D721Med (cell line): ENCODE measurements at regions not wholly inside any gene's neighbourhood (a gene's known extent, or its start where the extent isn't known, plus 50 kb on each side); places are given as distances from the start of the nearest gene placed in this dataset.
"Not testable (repeated sequence)": the region's sequence is repeated elsewhere in the genome, so short reads cannot be mapped to it uniquely, and the experiment has no call there.

Experiments used
- DNase-seq: peaks from one replicate; pipeline ENCODE4 v3.0.0; 2011; ENCODE audit warnings: low spot score; ENCODE audit not compliant: insufficient read length
- FAIRE-seq: peaks from 2 replicates; lab custom pipeline; 2011; peaks lifted over from hg19 to GRCh38; lab: Jason Lieb, UNC
- TF ChIP-seq, protein P1 (sequence below): IDR thresholded peaks from 2 replicates; pipeline ENCODE4 v1.5.1; 2012; ENCODE audit warnings: mild to moderate bottlenecking, control low read depth; ENCODE audit not compliant: insufficient read depth; ENCODE audit errors: missing control alignments

GRCh38 chr1:241447031-241447644, 72.4 kb downstream of the FH start:
- DNase-seq (no peak), FAIRE-seq (no peak)
- TF ChIP-seq, protein P1, sequence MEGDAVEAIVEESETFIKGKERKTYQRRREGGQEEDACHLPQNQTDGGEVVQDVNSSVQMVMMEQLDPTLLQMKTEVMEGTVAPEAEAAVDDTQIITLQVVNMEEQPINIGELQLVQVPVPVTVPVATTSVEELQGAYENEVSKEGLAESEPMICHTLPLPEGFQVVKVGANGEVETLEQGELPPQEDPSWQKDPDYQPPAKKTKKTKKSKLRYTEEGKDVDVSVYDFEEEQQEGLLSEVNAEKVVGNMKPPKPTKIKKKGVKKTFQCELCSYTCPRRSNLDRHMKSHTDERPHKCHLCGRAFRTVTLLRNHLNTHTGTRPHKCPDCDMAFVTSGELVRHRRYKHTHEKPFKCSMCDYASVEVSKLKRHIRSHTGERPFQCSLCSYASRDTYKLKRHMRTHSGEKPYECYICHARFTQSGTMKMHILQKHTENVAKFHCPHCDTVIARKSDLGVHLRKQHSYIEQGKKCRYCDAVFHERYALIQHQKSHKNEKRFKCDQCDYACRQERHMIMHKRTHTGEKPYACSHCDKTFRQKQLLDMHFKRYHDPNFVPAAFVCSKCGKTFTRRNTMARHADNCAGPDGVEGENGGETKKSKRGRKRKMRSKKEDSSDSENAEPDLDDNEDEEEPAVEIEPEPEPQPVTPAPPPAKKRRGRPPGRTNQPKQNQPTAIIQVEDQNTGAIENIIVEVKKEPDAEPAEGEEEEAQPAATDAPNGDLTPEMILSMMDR, result no peak

DNA sequence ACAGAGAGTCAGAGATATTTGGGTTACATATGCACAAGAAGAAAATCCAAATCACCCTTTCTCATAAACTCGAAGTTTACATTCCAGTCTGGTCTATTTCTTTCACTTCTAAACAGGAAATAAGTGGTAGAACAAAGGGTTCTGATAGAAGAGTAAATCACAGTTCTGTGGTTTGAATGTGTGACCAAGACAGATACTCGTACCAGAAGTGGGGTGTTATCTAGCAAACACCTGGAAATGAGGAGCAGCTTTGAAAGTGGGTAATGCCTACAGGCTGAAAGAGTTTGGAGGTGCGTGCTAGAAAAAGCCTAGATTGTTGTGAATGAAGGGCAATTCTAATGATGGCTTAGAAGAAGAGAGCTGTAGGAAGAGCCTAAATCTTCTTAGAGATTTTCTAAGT, 74.7 kb downstream of the FH start:
- TF ChIP-seq, protein P1, result no peak
- no peak for DNase-seq

DNA sequence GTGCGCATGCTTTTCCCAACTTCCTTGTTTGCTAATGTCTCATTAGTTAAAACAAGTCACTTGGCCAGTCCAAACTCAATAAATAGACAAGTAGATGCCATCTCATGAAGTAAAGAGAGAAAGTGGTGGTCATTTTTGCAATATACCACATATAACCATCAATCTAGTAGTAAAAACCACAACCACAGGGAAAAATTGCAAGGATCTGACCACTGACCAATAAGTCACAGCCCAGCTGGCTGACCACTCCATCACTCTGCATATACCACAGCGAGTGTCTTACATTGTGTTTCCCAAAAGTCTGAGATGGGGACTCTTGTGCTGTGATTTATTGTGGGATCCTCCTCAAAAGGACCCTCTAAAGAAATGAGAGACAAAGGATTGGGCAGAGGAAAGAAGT, 76.0 kb downstream of the FH start:
- DNase-seq, result no peak
- FAIRE-seq, result no peak
- TF ChIP-seq, protein P1, result no peak

More for the DNA sequence above, 74.7 kb downstream of the FH start:
- FAIRE-seq, result no peak

DNA sequence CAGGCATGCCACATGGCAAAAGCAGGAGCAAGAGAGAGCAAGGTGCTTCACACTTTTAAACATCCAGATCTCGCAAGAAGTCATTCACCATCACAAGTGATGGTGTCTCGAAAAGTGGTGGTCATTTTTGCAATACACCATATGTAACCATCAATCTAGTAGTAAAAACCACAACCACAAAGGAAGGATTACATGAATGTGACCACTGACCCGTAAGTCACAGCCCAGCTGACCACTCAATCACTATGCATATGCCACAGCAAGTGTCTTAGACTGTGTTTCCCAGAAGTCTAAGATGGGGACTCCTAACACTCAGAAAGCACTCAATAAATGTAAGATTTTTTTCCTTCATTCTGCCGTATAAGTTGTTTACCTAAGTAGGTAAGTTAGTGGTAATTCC, 76.9 kb downstream of the FH start:
- DNase-seq (no peak), FAIRE-seq (no peak)
- TF ChIP-seq, protein P1, result no peak

DNA sequence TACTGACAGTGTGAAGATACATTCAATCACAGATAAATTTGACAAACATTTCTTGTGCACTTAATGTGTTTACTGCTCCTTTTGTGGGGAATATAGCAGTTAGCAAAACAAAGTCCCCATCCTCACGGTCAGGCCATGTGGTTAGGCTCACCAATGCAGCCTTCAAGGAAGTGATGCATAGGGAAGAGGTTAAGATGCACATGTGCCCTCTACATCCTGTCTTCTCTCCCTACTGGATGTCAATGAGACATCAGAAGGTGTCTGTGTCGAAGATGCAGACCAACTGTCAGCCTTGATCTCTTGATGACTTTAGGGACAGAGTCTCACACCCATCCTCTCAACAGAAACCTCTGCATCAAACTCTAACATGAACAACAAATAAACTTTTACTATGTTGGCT, 78.7 kb downstream of the FH start:
- TF ChIP-seq, protein P1, result no peak
- FAIRE-seq (no peak), DNase-seq (no peak)

DNA sequence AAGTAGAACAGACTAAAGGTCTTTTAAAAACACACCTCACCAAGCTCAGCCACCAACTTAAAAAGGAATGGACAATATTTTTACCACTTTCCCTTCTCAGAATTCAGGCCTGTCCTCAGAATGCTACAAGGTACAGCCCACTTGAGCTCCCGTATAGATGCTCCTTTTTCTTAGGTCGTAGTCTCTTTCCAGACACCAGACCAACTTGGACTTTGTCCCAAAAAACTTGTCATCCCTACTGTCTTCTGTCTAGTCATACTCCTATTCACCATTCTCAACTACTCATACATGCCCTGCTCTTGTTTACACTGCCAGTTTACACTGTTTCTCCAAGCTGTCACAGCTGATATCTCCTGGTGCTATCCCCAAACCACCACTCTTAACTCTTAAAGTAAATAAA, 80.9 kb downstream of the FH start:
- not testable (repeated sequence) for DNase-seq, FAIRE-seq

DNA sequence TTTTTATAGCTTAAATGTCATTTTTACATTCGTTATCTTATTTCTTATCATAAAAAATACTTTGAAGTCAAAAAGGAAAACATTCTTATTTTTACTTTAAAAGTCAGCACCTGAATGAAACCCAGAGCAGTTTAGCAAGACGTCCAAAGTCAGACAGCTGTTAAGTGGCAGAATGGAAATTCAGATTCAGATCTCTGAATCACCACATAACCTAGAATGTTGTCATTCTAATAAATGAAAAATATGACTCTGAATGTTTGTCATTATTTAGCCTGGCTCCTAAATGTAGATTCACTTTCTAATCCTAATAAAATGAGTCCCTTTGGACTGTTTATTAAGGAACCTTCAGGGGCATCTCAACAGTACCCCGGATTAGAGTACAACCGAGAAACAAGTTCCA, 75.2 kb upstream of the RGS7 start:
- FAIRE-seq (no peak), DNase-seq (no peak)
- TF ChIP-seq, protein P1, result no peak

- not testable (repeated sequence) for FAIRE-seq, DNase-seq
These were observed 68.1 kb upstream of the RGS7 start for GRCh38 chr1:241425091-241425490.
